HepG2 (cell line): ENCODE measurements at regions not wholly inside any gene's neighbourhood (a gene's known extent, or its start where the extent isn't known, plus 50 kb on each side); places are given as distances from the start of the nearest gene placed in this dataset.

ENCODE experiments used
- ATAC-seq: fragments of 200-7000 bp; cut with Tn5 transposase; 3 replicates; pipeline ENCODE4 v1.9.1; 2020; ENCODE audit warnings: mild to moderate bottlenecking, moderate library complexity
- BruUV-seq: library from RNA; stranded (reverse); fragments of 400-500 nt; replicated peaks from 2 replicates; lab custom pipeline; 2021; lab: Mats Ljungman, UMichigan
- CTCF ChIA-PET: fragments of 300-600 bp; formaldehyde crosslinking; extraction: SDS; loops from one replicate; lab custom pipeline; 2021; ENCODE audit warnings: low total read pairs, inconsistent platforms, low intra/inter-chr PET ratio; lab: Yijun Ruan, JAX
- POLR2A ChIA-PET: fragments of 350-600 bp; sonication (Branson Sonifier 250); formaldehyde crosslinking; loops from one replicate; lab custom pipeline; 2020; ENCODE audit warnings: antibody characterized with exemption, inconsistent platforms; lab: Yijun Ruan, JAX
- DNase-seq: peaks from one replicate; pipeline ENCODE4 v3.0.0-alpha.2; 2015; ENCODE audit warnings: low spot score
- FAIRE-seq: peaks from 3 replicates; lab custom pipeline; 2011; peaks lifted over from hg19 to GRCh38; lab: Jason Lieb, UNC
- H2AFZ ChIP-seq: one replicate; pipeline ENCODE4 v1.6.1; 2011; ENCODE audit warnings: low read length, inconsistent platforms
- H3K27ac ChIP-seq: fragments of 300-600 bp; 3 replicates; pipeline ENCODE4 v1.8.0; 2011; ENCODE audit warnings: mixed run types, mild to moderate bottlenecking, mixed read lengths, low read length, inconsistent platforms; ENCODE audit not compliant: insufficient read depth; ENCODE audit errors: extremely low read length
- H3K27me3 ChIP-seq, 2 experiments: fragments of 200-600 bp in 1 of 2; 2 replicates in 1 of 2; 3 replicates in 1 of 2; pipeline versions ENCODE4 v1.6.0 to v1.8.0; 2011; ENCODE audit warnings: low read length in 2 of 2, mild to moderate bottlenecking in 2 of 2, moderate library complexity in 2 of 2, inconsistent platforms in 1 of 2; ENCODE audit not compliant: insufficient read depth in 2 of 2, control insufficient read depth in 1 of 2
- H3K36me3 ChIP-seq, 2 experiments: fragments of 200-600 bp in 1 of 2; replicated peaks in 1 of 2; 2 replicates in 1 of 2; 3 replicates in 1 of 2; pipeline versions ENCODE4 v1.5.1 to v1.8.0; 2011; ENCODE audit warnings: low read length in 2 of 2, inconsistent platforms in 1 of 2; ENCODE audit not compliant: insufficient read depth in 2 of 2, control insufficient read depth in 1 of 2
- H3K4me1 ChIP-seq: 2 replicates; pipeline ENCODE4 v1.5.1; 2012; ENCODE audit warnings: low read length, inconsistent platforms; ENCODE audit not compliant: insufficient read depth
- H3K4me2 ChIP-seq: 2 replicates; pipeline ENCODE4 v1.6.0; 2011; ENCODE audit warnings: low read depth, low read length, inconsistent platforms
- H3K4me3 ChIP-seq, 3 experiments: fragments of 200-600 bp in 1 of 3; sonication (generic), shearing (Covaris generic) in 1 of 3; replicated peaks in 1 of 3; 2 replicates each; pipeline ENCODE4 v1.5.1; 2011 to 2016; ENCODE audit warnings: low read length in 3 of 3, inconsistent platforms in 2 of 3, low read depth in 2 of 3, mild to moderate bottlenecking in 2 of 3, control low read depth in 1 of 3, mixed read lengths in 1 of 3; ENCODE audit not compliant: insufficient read depth in 1 of 3
- H3K79me2 ChIP-seq: one replicate; pipeline ENCODE4 v1.6.1; 2011; ENCODE audit warnings: low read length, inconsistent platforms; ENCODE audit not compliant: insufficient read depth
- H3K9ac ChIP-seq: 2 replicates; pipeline ENCODE4 v1.6.0; 2011; ENCODE audit warnings: mild to moderate bottlenecking, low read depth, low read length, inconsistent platforms; ENCODE audit not compliant: insufficient read depth
- H3K9me3 ChIP-seq: 2 replicates; pipeline ENCODE4 v1.5.1; 2012; ENCODE audit warnings: mild to moderate bottlenecking, low read length
- H4K20me1 ChIP-seq: 2 replicates; pipeline ENCODE4 v1.6.0; 2011; ENCODE audit warnings: inconsistent platforms, mild to moderate bottlenecking, low read length, moderate library complexity; ENCODE audit not compliant: insufficient read depth
- ATF2 ChIP-seq: sonication (generic); formaldehyde crosslinking; IDR thresholded peaks from 2 replicates; pipeline ENCODE4 v1.4.0; 2020; ENCODE audit warnings: missing genetic modification reagents
- ATF3 ChIP-seq: sonication (generic); formaldehyde crosslinking; IDR thresholded peaks from 2 replicates; pipeline ENCODE4 v1.4.0; 2020; ENCODE audit warnings: missing genetic modification reagents
- ATF6 ChIP-seq: sonication (generic); formaldehyde crosslinking; conservative IDR thresholded peaks from 2 replicates; pipeline ENCODE4 v1.4.0; 2020; ENCODE audit warnings: missing genetic modification reagents
- IKZF4 ChIP-seq: sonication (generic); formaldehyde crosslinking; IDR thresholded peaks from 2 replicates; pipeline ENCODE4 v1.5.1; 2020; ENCODE audit warnings: borderline replicate concordance, mild to moderate bottlenecking, low read depth, missing genetic modification reagents; ENCODE audit errors: not compliant biosample characterization
- NCOA5 ChIP-seq: sonication (generic); formaldehyde crosslinking; IDR thresholded peaks from 2 replicates; pipeline ENCODE4 v1.4.0; 2020; ENCODE audit warnings: missing genetic modification reagents
- NCOR1 ChIP-seq: fragments of 200-600 bp; sonication (generic); IDR thresholded peaks from 2 replicates; pipeline ENCODE4 v1.7.0; 2017; ENCODE audit warnings: antibody characterized with exemption, low read length, borderline replicate concordance
- NFYB ChIP-seq: sonication (generic); formaldehyde crosslinking; IDR thresholded peaks from 2 replicates; pipeline ENCODE4 v1.4.0; 2020; ENCODE audit warnings: missing genetic modification reagents
- POLR2G ChIP-seq: fragments of 200-400 bp; formaldehyde crosslinking; IDR thresholded peaks from 2 replicates; pipeline ENCODE4 v1.6.1; 2018; ENCODE audit warnings: mild to moderate bottlenecking, low read depth, low read length, moderate library complexity
- SKIL ChIP-seq: sonication (generic); formaldehyde crosslinking; IDR thresholded peaks from 2 replicates; pipeline ENCODE4 v1.8.0; 2022; ENCODE audit warnings: missing genetic modification reagents, mild to moderate bottlenecking, moderate library complexity, borderline replicate concordance
- SSRP1 ChIP-seq: IDR thresholded peaks from 2 replicates; pipeline ENCODE4 v1.6.1; 2016; ENCODE audit warnings: control low read depth
- SUZ12 ChIP-seq: fragments of 150-350 bp; IDR thresholded peaks from 2 replicates; pipeline ENCODE4 v1.6.1; 2014; ENCODE audit warnings: low read depth, low read length
- YEATS2 ChIP-seq: sonication (generic); formaldehyde crosslinking; IDR thresholded peaks from 2 replicates; pipeline ENCODE4 v1.4.0; 2020; ENCODE audit warnings: missing genetic modification reagents, borderline replicate concordance
- ZMAT5 ChIP-seq: sonication (generic); formaldehyde crosslinking; IDR thresholded peaks from 2 replicates; pipeline ENCODE4 v1.5.0; 2020; ENCODE audit warnings: mild to moderate bottlenecking, low read depth, missing genetic modification reagents, borderline replicate concordance
- ZMYM2 ChIP-seq: sonication (generic); formaldehyde crosslinking; IDR thresholded peaks from 2 replicates; pipeline ENCODE4 v1.8.0; 2022; ENCODE audit warnings: mild to moderate bottlenecking, missing genetic modification reagents
- ZNF282 ChIP-seq: fragments of 450-650 bp; IDR thresholded peaks from 2 replicates; pipeline ENCODE4 v1.6.1; 2018; ENCODE audit not compliant: partially characterized antibody
- ZNF652 ChIP-seq: IDR thresholded peaks from 2 replicates; pipeline ENCODE4 v1.6.1; 2016; ENCODE audit warnings: low read depth, borderline replicate concordance
- ZNF784 ChIP-seq: sonication (generic); formaldehyde crosslinking; IDR thresholded peaks from 2 replicates; pipeline ENCODE4 v1.5.1; 2020; ENCODE audit warnings: missing genetic modification reagents, mild to moderate bottlenecking, borderline replicate concordance
- WGBS: methylation state at CpG from one replicate; pipeline ENCODE4 v1.1.6; 2017; ENCODE audit warnings: low lambda C conversion rate; 5-methylcytosine and 5-hydroxymethylcytosine counted together
- in situ Hi-C: cut with HindIII; loops from 2 replicates; pipeline ENCODE4 v1.10.0; 2017; ENCODE audit warnings: low pct_unique_long_range_greater_than_20kb; ENCODE audit not compliant: extremely low pct_ligation_motif_present
- intact Hi-C: fragments of 100-400 bp; cut with micrococcal nuclease; formaldehyde crosslinking; loops from one replicate; pipeline ENCODE4 v1.10.0; 2022; ENCODE audit not compliant: unreplicated experiment

- TF ChIP-seq ATF6 (CRISPR knock-in tag): no peak
- TF ChIP-seq, all 625 proteins: peak for 0
Measured at GRCh38 chr10:83179371-83179770, 959.9 kb upstream of the GHITM start (continued).

GRCh38 chr10:83182076-83182475 is 957.2 kb upstream of the GHITM start:
- BruUV-seq: no TSS peak
- no peaks in the 10 kb centered on the region for H4K20me1 ChIP-seq
- ATAC-seq (no peak), DNase-seq (no peak), FAIRE-seq (no peak)
- no peaks in the 10 kb centered on the region for H3K79me2 ChIP-seq
- H3K9ac ChIP-seq: no peak overlapping the region
- intact Hi-C loops (no loop called here), in situ Hi-C loops (no loop called here)
- peaks cover 67% of the 10 kb centered on the region for H3K9me3 ChIP-seq
- H2AFZ ChIP-seq: no peak overlapping the region
- no peak overlapping the region for H3K4me2 ChIP-seq
- POLR2A ChIA-PET: no interaction called here
- no peaks in the 10 kb centered on the region for H3K27me3 ChIP-seq
- 0% methylated on average over 2 of the region's 2 CpGs for WGBS
- H3K4me3 ChIP-seq: no peak overlapping the region
- H3K36me3 ChIP-seq: no peaks in the 10 kb centered on the region
- CTCF ChIA-PET: no interaction called here
- no peaks in the 10 kb centered on the region for H3K4me1 ChIP-seq
- H3K27ac ChIP-seq: no peak overlapping the region
- no peak for TF ChIP-seq ZNF652 (CRISPR knock-in tag)
- no peak for TF ChIP-seq NCOA5 (CRISPR knock-in tag)
- TF ChIP-seq POLR2G: no peak
- TF ChIP-seq ZNF784 (CRISPR knock-in tag): no peak
- no peak for TF ChIP-seq ATF3
- TF ChIP-seq SUZ12: no peak
- no peak for TF ChIP-seq NCOR1
- TF ChIP-seq NFYB (CRISPR knock-in tag): no peak
- TF ChIP-seq ATF2 (CRISPR knock-in tag): no peak
- TF ChIP-seq IKZF4 (CRISPR knock-in tag): no peak
- no peak for TF ChIP-seq YEATS2
- TF ChIP-seq SSRP1 (CRISPR knock-in tag): no peak
- no peak for TF ChIP-seq ZMAT5
- TF ChIP-seq ZNF282: no peak
- TF ChIP-seq ZMYM2 (CRISPR knock-in tag): no peak
- no peak for TF ChIP-seq SKIL (CRISPR knock-in tag)
